HUDEP-2 (cell line): ENCODE measurements at regions not wholly inside any gene's neighbourhood (a gene's known extent, or its start where the extent isn't known, plus 50 kb on each side); places are given as distances from the start of the nearest gene placed in this dataset.
"Not testable (repeated sequence)": the region's sequence is repeated elsewhere in the genome, so short reads cannot be mapped to it uniquely, and the experiment has no call there.

Experiments used
- DNase-seq, 76 experiments: peaks; one replicate each; lab custom pipeline; 2025; ENCODE audit not compliant: unreplicated experiment in 76 of 76; lab: John Stamatoyannopoulos, UW

DNA sequence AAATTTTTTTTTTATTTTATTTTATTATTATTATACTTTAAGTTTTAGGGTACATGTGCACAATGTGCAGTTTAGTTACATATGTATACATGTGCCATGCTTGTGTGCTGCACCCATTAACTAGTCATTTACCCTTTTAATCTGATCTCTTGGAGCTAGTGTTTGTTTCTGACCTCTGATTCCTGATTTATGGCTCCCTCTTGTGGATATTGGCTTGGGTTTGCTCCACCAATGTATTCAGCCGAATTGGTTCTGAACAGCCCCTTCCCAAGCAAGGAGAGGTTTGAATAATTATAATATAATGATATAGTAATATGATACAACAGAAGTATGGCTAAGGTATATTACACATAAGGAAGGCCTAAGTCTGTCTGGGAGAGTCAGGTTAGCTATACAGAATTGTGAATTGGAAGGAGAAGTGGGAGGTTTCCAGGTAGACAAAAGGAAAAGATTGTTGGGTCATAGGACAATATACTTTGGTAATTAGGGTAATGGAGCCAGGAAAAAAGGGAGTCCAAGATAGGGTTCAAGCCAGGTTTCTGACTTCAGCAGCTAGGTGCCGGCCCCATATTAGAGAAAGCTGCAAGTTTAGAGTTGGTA, 53.1 kb upstream of the HMCN1 start:
- peak in 26 of 76 experiments; percentile 1 to 51 (median 17) for DNase-seq

- DNase-seq = no peak
Observed at GRCh38 chr1:185680453-185680852, 53.7 kb upstream of the HMCN1 start.

DNA sequence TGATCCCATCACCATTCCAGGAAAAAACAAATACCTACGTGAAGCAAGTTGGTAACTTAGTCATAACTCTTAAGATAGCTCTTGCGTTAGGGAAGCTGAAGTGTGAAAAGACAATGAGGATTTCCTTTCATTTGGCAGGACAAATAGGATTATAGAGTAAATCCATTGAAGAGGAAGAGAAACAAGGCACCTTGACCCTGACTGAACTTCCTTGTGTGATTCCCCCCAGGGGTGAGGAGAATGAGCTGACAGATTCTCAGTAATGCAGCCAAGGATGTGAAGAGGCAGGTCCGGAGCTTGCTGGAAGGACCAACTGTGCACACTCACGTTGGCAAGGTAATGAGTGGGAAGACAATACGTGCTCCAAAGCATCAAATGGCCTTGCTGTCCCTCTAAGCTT, 55.0 kb upstream of the HMCN1 start:
- no peak for DNase-seq

DNA sequence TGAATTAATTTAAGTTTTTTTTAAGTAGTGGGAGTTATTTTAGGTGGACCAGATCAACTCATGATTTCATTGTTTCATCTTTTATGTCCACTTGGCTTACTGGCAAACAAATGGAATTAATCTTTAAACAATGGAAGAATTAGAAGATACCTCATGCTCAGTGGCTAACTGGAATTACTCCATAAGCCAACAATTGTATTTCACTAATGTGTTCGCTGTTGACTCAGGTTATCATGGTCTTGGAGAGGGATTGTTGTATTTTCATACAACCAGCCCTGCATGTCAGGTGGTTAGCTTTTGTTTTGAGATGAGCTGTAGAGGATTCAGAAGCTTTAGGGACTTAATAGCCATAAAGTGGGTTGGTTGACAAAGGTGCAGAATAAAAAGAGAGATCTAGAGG, 57.2 kb upstream of the HMCN1 start:
- DNase-seq = no peak

GRCh38 chr1:185674201-185674600, 60.0 kb upstream of the HMCN1 start:
- DNase-seq = no peak

- no peak for DNase-seq
Observed at GRCh38 chr1:185672719-185673360, 61.4 kb upstream of the HMCN1 start.

- DNase-seq = no peak
Observed at GRCh38 chr1:185670187-185670627, 64.0 kb upstream of the HMCN1 start.

DNA sequence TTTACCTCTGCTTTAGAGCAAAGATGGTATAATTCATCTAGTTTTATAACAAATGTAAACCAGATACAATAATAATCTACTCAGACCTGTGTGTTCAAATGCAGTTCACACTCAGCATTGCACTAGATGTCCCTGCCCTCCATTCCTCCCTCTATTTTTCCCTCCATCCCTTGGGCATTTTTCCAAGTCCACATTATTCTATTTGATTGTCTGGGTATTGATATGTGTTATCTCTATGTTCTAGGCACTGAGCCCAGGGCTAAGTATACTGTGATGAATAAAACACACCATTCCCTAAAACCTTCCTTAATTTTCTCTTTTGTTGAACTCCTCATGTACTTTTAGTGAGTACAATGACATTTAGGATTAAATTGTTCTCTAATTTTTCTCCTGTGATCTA, 66.2 kb upstream of the HMCN1 start:
- DNase-seq = no peak

DNA sequence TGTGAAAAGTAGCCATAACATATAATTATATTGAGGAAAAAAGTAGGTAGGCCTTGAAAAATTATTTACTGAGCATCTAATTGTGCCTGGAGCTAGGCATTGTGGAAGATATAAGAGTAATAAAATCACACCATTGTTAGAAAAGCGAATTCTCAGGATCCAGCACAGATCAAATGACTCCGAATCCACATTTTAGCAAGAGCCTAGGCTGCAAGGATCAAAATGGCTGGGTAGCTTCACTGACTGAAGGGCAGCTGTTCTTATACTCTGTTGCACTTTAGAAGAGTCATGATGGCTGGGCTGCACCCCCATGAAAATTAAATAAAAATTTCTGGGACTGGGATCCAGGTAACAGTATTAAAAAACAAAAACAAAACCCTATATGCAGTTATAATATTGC, 67.6 kb upstream of the HMCN1 start:
- DNase-seq = no peak

GRCh38 chr1:185663771-185664296, 70.4 kb upstream of the HMCN1 start:
- DNase-seq = no peak

- DNase-seq = no peak
Observed at GRCh38 chr1:185663332-185663731, 70.9 kb upstream of the HMCN1 start.

- DNase-seq = no peak
Observed at GRCh38 chr1:185661971-185662370, 72.2 kb upstream of the HMCN1 start.

- no peak for DNase-seq
Observed at GRCh38 chr1:185656663-185657062, 77.5 kb upstream of the HMCN1 start.

DNA sequence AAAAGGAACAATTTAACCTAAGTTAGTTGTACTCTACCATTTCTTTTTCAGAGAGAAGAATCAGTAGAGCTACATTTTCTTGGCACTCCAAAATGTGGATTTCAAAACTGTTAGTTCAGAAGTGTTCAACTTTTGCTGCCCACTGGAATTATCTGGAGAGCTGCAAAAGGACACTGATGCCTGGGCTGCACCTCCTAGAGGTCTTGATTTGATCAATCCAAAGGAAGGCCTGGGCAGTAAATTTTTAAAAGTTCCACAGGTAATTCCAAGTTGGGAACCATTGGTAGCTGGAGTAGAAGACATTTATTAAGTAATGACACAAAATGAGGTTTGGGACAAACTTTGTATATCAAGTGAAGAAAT, 79.3 kb upstream of the HMCN1 start:
- no peak for DNase-seq

- DNase-seq = no peak
Observed at GRCh38 chr1:185654199-185654951, 79.8 kb upstream of the HMCN1 start.

DNA sequence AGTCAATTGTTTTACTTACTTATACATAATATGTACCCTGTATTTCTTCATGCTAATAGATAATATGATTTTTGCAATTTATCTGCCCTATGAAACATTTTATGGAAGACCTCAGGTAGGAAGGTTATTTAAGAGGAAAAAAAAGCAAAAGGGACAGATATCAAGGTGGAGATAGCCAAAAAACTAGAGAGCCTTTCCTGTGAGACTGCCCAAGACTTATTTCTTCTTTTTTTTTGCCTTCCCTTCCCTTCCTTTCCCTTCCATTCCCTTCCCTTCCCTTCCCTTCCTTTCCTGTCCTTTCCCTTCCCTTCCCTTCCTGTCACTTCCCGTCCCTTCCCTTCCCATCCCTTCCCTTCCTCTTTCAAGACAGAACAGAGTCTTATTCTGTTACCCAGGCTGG, 80.6 kb upstream of the HMCN1 start:
- DNase-seq = no peak

GRCh38 chr1:185652348-185652747, 81.8 kb upstream of the HMCN1 start:
- DNase-seq = peak in 5 of 76 experiments; percentile 5 to 22 (median 10)

GRCh38 chr1:185650602-185651230, 83.5 kb upstream of the HMCN1 start:
- DNase-seq = no peak

DNA sequence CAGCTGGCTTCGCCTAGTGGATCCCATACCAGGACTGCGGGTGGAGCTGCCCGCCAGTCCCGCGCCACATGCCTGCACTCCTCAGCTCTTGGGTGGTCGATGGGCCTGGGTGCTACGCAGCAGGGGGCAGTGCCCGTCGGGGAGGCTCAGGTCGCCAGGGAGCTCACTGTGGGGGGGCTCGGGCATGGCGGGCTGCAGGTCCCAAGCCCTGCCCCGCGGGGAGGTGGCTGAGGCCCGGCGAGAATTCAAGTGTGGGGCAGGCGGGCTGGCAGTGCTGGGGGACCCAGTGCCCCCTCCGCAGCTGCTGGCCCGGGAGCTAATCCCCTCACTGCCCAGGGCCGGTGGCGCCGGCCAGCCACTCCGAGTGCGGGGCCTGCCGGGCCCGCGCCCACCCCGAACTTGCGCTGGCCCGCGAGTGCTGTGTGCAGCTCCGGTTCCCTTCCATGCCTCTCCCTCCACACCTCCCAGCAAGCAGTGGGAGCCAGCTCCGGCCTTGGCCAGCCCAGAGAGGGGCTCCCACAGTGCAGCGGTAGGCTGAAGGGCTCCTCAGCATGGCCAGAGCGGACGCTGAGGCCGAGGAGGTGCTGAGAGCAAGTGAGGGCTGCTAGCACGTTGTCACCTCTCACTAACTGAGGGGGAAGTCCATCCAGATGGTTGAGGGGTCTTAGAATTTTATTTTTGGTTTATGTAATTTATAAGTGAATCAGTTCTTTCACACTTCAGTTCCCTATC, 85.2 kb upstream of the HMCN1 start:
- DNase-seq = no peak

- DNase-seq = not testable (repeated sequence)
Observed at GRCh38 chr1:185647597-185648267, 86.5 kb upstream of the HMCN1 start.
